ENCODE measurements at regions not wholly inside any gene's neighbourhood (a gene's known extent, or its start where the extent isn't known, plus 50 kb on each side); places are given as distances from the start of the nearest gene placed in this dataset.

DNA sequence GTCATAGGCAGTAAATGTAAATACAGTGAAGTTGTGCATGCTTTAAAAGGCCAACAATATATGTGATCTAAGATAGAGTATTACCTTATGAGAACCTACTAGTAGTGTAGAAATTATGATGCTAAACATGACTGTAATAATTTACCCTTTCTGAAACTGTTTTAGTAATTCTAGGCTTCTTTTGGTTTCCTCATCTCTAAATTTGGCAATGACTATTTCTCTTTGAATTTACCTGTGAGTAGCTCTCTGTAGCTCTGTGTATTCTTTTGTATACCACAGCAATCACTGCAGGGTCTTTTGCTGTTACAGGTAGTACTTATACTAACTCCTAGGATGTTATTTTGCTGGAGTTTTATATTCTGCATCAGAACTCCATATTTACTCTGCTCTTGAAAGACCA lies 169.6 kb downstream of the KDM5D start:
- Histone ChIP-seq H3K27ac (ENCODE audit: low read length) (no peak overlapping the region), H3K4me3 (ENCODE audit: control insufficient read depth in 1 of 2, extremely low read depth in 1 of 2, low read length in 1 of 2) (no peak overlapping the region), H3K9me3 (no peaks in the 10 kb centered on the region), H3K27me3 (replicated peaks in 1 of 2; ENCODE audit: control insufficient read depth in 2 of 2, extremely low read depth in 1 of 2, insufficient read depth in 2 of 2, low read length in 1 of 2) (no peaks in the 10 kb centered on the region), H3K36me3 (ENCODE audit: control insufficient read depth in 2 of 2, extremely low read depth in 1 of 2, insufficient read depth in 1 of 2, low read length in 1 of 2) (peaks cover 0 to 3% of the 10 kb centered on the region in 2 donors), H3K4me1 (ENCODE audit: control insufficient read depth in 1 of 2, extremely low read depth in 1 of 2, insufficient read depth in 2 of 2, low read length in 2 of 2) (peaks cover 0 to 5% of the 10 kb centered on the region in 2 experiments)
- Mint-ChIP-seq H3K27ac (no peak overlapping the region), H3K4me3 (no peak overlapping the region), H3K9me3 (no peaks in the 10 kb centered on the region), H3K27me3 (no peaks in the 10 kb centered on the region), H3K36me3 (peaks cover 11% of the 10 kb centered on the region), H3K4me1 (peaks cover 0 to 70% (median 0%) of the 10 kb centered on the region in 3 donors)
- ATAC-seq (replicated peaks in 1 of 4): no peak
- CTCF ChIA-PET: no interaction called here
- DNase-seq: no peak
- POLR2A ChIA-PET: no interaction called here

DNA sequence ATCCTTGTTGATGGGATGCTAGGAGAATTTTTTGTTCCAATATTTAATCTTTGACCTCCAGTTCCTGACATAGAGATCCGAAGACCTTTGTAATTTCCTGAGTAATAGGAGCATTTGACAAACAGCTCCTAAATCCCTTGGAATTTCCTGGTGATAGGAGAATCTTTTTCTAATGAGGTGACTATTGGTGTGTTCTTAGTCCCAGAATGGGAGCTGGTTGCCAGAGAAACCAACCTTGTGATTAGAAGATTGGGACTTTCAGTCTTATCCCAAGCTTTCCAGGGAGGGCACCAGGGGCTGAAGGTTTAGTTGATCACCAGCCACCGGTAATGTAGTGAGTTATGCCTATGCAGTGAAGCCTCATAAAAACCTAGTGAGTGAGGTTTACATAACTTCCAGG lies 170.9 kb downstream of the KDM5D start:
- ATAC-seq (replicated peaks in 1 of 4): no peak
- H3K4me1 Mint-ChIP-seq: peaks cover 0 to 67% (median 0%) of the 10 kb centered on the region in 3 donors

DNA sequence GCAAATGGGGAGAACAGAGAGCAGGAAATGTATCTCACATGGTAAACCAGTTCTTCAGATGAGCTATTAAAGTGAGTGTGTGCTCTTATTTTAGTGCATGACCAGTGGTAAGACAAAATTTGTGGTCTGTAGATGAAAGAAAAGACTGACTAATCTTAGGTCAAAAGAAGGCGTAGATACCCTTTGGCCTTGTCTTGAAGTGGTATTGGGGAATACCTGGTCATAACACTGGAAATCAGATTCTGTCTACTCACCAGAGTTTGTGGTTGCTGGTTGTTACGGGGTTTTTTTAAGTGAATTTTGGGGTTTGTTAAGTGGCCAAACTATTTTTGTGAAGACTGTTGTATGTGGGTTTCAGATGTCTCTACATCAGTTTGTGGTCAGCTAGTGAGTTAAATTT lies 173.5 kb downstream of the KDM5D start:
- peak overlapping the region in 1 of 2 donors; percentile 27 for H3K27ac Mint-ChIP-seq

More for the DNA sequence above, 170.9 kb downstream of the KDM5D start:
- H3K9me3 ChIP-seq: no peaks in the 10 kb centered on the region
- Mint-ChIP-seq H3K27me3 (no peaks in the 10 kb centered on the region), H3K36me3 (peaks cover 14% of the 10 kb centered on the region), H3K4me3 (no peak overlapping the region), H3K27ac (no peak overlapping the region), H3K9me3 (no peaks in the 10 kb centered on the region)
- WGBS (ENCODE audit: insufficient coverage): no CpG with 5 or more reads among the region's 2 CpGs
- no peak for DNase-seq
- H3K27me3 ChIP-seq (replicated peaks in 1 of 2; ENCODE audit: control insufficient read depth in 2 of 2, extremely low read depth in 1 of 2, insufficient read depth in 2 of 2, low read length in 1 of 2): no peaks in the 10 kb centered on the region
- POLR2A ChIA-PET: no interaction called here
- H3K36me3 ChIP-seq (ENCODE audit: control insufficient read depth in 2 of 2, extremely low read depth in 1 of 2, insufficient read depth in 1 of 2, low read length in 1 of 2): peaks cover 0 to 3% of the 10 kb centered on the region in 2 donors
- no peak overlapping the region for H3K4me3 ChIP-seq (ENCODE audit: control insufficient read depth in 1 of 2, extremely low read depth in 1 of 2, low read length in 1 of 2)
- H3K27ac ChIP-seq (ENCODE audit: low read length): no peak overlapping the region
- CTCF ChIA-PET: no interaction called here
- peaks cover 0 to 5% of the 10 kb centered on the region in 2 experiments for H3K4me1 ChIP-seq (ENCODE audit: control insufficient read depth in 1 of 2, extremely low read depth in 1 of 2, insufficient read depth in 2 of 2, low read length in 2 of 2)

DNA sequence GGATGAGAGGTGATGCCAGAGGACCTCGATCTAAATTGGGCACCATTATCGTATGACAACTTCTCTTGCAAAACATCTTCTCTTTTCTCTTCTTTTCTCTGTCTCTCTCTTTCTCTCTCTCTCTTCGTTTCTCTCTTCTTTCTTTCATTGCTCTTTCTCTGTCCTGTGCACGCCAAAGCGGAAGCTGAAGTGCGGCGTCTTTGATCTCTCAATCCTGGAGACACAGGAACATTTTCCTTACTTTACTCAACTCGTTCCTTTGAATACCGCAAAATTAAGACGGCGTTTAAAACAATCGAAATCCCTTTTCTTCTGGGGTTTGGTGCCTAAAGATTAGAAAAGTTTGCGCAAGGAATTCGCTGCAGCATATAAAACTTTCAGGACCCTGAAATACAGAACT lies 176.6 kb downstream of the KDM5D start:
- ATAC-seq (replicated peaks in 1 of 4): peak in 1 of 4 experiments; percentile 3
- peak overlapping the region in 1 of 2 donors; percentile 85 for H3K4me3 ChIP-seq (ENCODE audit: control insufficient read depth in 1 of 2, extremely low read depth in 1 of 2, low read length in 1 of 2)
- WGBS (ENCODE audit: insufficient coverage): 0% methylated on average over 7 of the region's 14 CpGs

More for the DNA sequence above, 173.5 kb downstream of the KDM5D start:
- POLR2A ChIA-PET: no interaction called here
- peak overlapping the region in 1 of 3 donors; percentile 61 for H3K4me3 Mint-ChIP-seq
- no peaks in the 10 kb centered on the region for H3K27me3 Mint-ChIP-seq
- ATAC-seq (replicated peaks in 1 of 4): no peak
- CTCF ChIA-PET: no interaction called here
- Histone ChIP-seq H3K27ac (ENCODE audit: low read length) (no peak overlapping the region), H3K36me3 (ENCODE audit: control insufficient read depth in 2 of 2, extremely low read depth in 1 of 2, insufficient read depth in 1 of 2, low read length in 1 of 2) (peaks cover 0 to 3% of the 10 kb centered on the region in 2 donors), H3K9me3 (no peaks in the 10 kb centered on the region), H3K27me3 (replicated peaks in 1 of 2; ENCODE audit: control insufficient read depth in 2 of 2, extremely low read depth in 1 of 2, insufficient read depth in 2 of 2, low read length in 1 of 2) (no peaks in the 10 kb centered on the region), H3K4me1 (ENCODE audit: control insufficient read depth in 1 of 2, extremely low read depth in 1 of 2, insufficient read depth in 2 of 2, low read length in 2 of 2) (peaks cover 0 to 9% of the 10 kb centered on the region in 2 experiments), H3K4me3 (ENCODE audit: control insufficient read depth in 1 of 2, extremely low read depth in 1 of 2, low read length in 1 of 2) (no peak overlapping the region)
- peaks cover 10% of the 10 kb centered on the region for H3K36me3 Mint-ChIP-seq
- H3K9me3 Mint-ChIP-seq: no peaks in the 10 kb centered on the region
- peak in 1 of 35 experiments; percentile 5 for DNase-seq
- WGBS (ENCODE audit: insufficient coverage): no CpG with 5 or more reads among the region's 2 CpGs
- H3K4me1 Mint-ChIP-seq: peaks cover 0 to 67% (median 0%) of the 10 kb centered on the region in 3 donors

DNA sequence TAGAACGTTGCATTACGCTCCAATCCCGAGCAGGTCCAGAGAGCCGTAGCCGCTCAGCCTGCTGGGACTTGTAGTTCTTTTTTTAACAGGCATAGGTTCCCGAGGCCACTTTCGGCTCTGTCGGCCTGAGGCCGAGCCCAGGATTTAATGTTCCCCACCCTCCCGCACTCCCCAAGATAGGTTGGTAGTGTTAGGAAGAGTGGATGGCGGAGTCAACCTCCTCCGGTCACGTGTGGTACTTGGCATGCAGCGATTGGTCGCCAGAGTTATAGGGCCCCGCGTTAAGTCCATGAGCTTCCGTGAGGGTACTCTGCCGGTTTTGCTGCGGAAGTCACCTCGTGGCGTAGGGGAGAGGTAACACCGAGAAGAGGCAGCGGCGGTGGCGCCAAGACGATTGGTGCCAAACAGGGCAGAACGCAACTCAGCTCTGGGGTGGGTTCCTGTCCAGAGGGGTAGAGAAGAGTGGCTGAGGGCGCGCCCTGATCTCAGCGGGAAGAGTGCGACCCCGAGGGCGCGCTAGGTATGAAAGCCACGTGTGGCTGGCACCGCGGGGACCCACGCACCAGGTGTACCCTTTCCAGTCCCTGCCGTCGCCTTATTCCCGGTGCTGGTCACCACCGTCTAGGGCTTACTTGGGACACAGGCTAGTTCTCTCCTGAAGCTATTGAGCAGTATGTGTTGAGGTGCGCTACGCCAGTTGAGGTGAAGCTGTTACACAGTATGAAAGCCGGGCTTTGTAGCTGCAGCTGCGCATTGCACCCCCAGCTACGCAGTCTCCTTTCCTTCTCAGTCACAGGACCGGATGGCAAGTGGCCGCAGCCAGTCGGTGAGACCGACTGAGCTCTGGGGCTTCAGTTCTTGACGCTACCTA lies 177.2 kb downstream of the KDM5D start:
- peak overlapping the region; percentile 98 for H3K27ac ChIP-seq (ENCODE audit: low read length)

More for the DNA sequence above, 176.6 kb downstream of the KDM5D start:
- Histone ChIP-seq H3K9me3 (no peaks in the 10 kb centered on the region), H3K36me3 (ENCODE audit: control insufficient read depth in 2 of 2, extremely low read depth in 1 of 2, insufficient read depth in 1 of 2, low read length in 1 of 2) (peaks cover 0 to 3% of the 10 kb centered on the region in 2 donors), H3K27me3 (replicated peaks in 1 of 2; ENCODE audit: control insufficient read depth in 2 of 2, extremely low read depth in 1 of 2, insufficient read depth in 2 of 2, low read length in 1 of 2) (no peaks in the 10 kb centered on the region), H3K4me1 (ENCODE audit: control insufficient read depth in 1 of 2, extremely low read depth in 1 of 2, insufficient read depth in 2 of 2, low read length in 2 of 2) (peaks cover 0 to 9% of the 10 kb centered on the region in 2 experiments), H3K27ac (ENCODE audit: low read length) (peak overlapping the region; percentile 98)
- POLR2A ChIA-PET: interaction anchor here in 1 of 2 donors (0.7 to 1.5 kb wide), 5 partner anchors 13 to 1008 kb away, joined by 3 to 13 read pairs (median 3); partner anchors contain the start of gene EIF1AY
- H3K9me3 Mint-ChIP-seq: no peaks in the 10 kb centered on the region
- peak overlapping the region in 1 of 2 donors; percentile 100 for H3K27ac Mint-ChIP-seq
- no peaks in the 10 kb centered on the region for H3K27me3 Mint-ChIP-seq
- H3K4me1 Mint-ChIP-seq: peaks cover 0 to 50% (median 0%) of the 10 kb centered on the region in 3 donors
- CTCF ChIA-PET: interaction anchor here in 1 of 2 donors (0.8 to 1.7 kb wide), 4 partner anchors 65 to 1008 kb away, joined by 3 to 6 read pairs (median 4); partner anchors contain the start of gene EIF1AY
- H3K4me3 Mint-ChIP-seq: peak overlapping the region in 1 of 3 donors; percentile 94
- H3K36me3 Mint-ChIP-seq: peaks cover 6% of the 10 kb centered on the region
- DNase-seq: no peak

DNA sequence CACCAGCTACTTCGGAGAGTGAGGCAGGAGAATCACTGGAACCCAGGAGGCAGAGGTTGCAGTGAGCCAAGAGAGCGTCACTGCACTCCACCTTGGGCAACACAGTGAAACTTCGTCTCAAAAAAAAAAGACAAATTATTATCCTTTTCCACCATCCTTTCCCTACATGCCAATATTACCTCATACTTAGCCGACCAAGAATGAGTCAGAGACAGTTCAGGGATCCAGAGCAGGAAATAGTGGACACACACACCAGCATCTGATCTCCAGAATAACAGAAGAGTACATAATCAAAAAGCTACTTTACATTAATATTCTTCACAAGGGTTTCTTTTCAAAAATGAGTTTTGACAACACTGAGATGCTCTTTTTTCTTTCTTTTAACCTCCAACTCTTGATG lies 185.4 kb downstream of the KDM5D start:
- H3K36me3 ChIP-seq (ENCODE audit: control insufficient read depth in 2 of 2, extremely low read depth in 1 of 2, insufficient read depth in 1 of 2, low read length in 1 of 2): no peaks in the 10 kb centered on the region
- DNase-seq (no peak), ATAC-seq (replicated peaks in 1 of 4) (no peak)
- H3K4me3 ChIP-seq (ENCODE audit: control insufficient read depth in 1 of 2, extremely low read depth in 1 of 2, low read length in 1 of 2): no peak overlapping the region
- Mint-ChIP-seq H3K27ac (no peak overlapping the region), H3K27me3 (no peaks in the 10 kb centered on the region), H3K9me3 (no peaks in the 10 kb centered on the region), H3K36me3 (peaks cover 2% of the 10 kb centered on the region), H3K4me1 (no peaks in the 10 kb centered on the region), H3K4me3 (no peak overlapping the region)
- no peaks in the 10 kb centered on the region for H3K9me3 ChIP-seq
- ChIA-PET POLR2A (no interaction called here), CTCF (no interaction called here)
- no peak overlapping the region for H3K27ac ChIP-seq (ENCODE audit: low read length)
- H3K4me1 ChIP-seq (ENCODE audit: control insufficient read depth in 1 of 2, extremely low read depth in 1 of 2, insufficient read depth in 2 of 2, low read length in 2 of 2): no peaks in the 10 kb centered on the region
- WGBS (ENCODE audit: insufficient coverage): no CpG with 5 or more reads among the region's 4 CpGs
- H3K27me3 ChIP-seq (replicated peaks in 1 of 2; ENCODE audit: control insufficient read depth in 2 of 2, extremely low read depth in 1 of 2, insufficient read depth in 2 of 2, low read length in 1 of 2): no peaks in the 10 kb centered on the region

More for the DNA sequence above, 177.2 kb downstream of the KDM5D start:
- ChIA-PET CTCF (interaction anchor here in 1 of 2 donors (0.8 to 1.7 kb wide), 4 partner anchors 64 to 1008 kb away, joined by 3 to 6 read pairs (median 4); partner anchors contain the start of gene EIF1AY), POLR2A (interaction anchor here in 1 of 2 donors (0.6 to 1.5 kb wide), 5 partner anchors 14 to 1008 kb away, joined by 3 to 4 read pairs (median 3); partner anchors contain the start of gene EIF1AY)
- Mint-ChIP-seq H3K4me3 (peak overlapping the region in 1 of 3 donors; percentile 94), H3K27ac (peak overlapping the region in 1 of 2 donors; percentile 100), H3K27me3 (no peaks in the 10 kb centered on the region), H3K9me3 (no peaks in the 10 kb centered on the region), H3K4me1 (peaks cover 0 to 43% (median 0%) of the 10 kb centered on the region in 3 donors), H3K36me3 (peaks cover 5% of the 10 kb centered on the region)
- Histone ChIP-seq H3K4me3 (ENCODE audit: control insufficient read depth in 1 of 2, extremely low read depth in 1 of 2, low read length in 1 of 2) (peak overlapping the region in 1 of 2 donors; percentile 85), H3K4me1 (ENCODE audit: control insufficient read depth in 1 of 2, extremely low read depth in 1 of 2, insufficient read depth in 2 of 2, low read length in 2 of 2) (peaks cover 0 to 9% of the 10 kb centered on the region in 2 experiments), H3K9me3 (no peaks in the 10 kb centered on the region), H3K27me3 (replicated peaks in 1 of 2; ENCODE audit: control insufficient read depth in 2 of 2, extremely low read depth in 1 of 2, insufficient read depth in 2 of 2, low read length in 1 of 2) (no peaks in the 10 kb centered on the region), H3K36me3 (ENCODE audit: control insufficient read depth in 2 of 2, extremely low read depth in 1 of 2, insufficient read depth in 1 of 2, low read length in 1 of 2) (peaks cover 0 to 3% of the 10 kb centered on the region in 2 donors)
- ATAC-seq (replicated peaks in 1 of 4) (peak in 2 of 4 experiments; percentile 84), DNase-seq (peak in 20 of 35 experiments; percentile 70 to 89 (median 80))
- WGBS (ENCODE audit: insufficient coverage): 0% methylated on average over 20 of the region's 53 CpGs

All from T-cell (primary cell).